ENCODE measurements at regions not wholly inside any gene's neighbourhood (a gene's known extent, or its start where the extent isn't known, plus 50 kb on each side); places are given as distances from the start of the nearest gene placed in this dataset.

GRCh38 chr1:23632479-23633160, 59.0 kb upstream of the RPL11 start:
- TF ChIP-seq CTCF (IDR thresholded peaks at IDR 0.05; ENCODE audit: insufficient read depth, low read length, poor library complexity, severe bottlenecking) (no peak), EZH2phosphoT487 (conservative IDR thresholded peaks at IDR 0.05; ENCODE audit: low read length) (no peak)

Measured in SU-DHL-6 (cell line).